GM19463 (cell line): ENCODE measurements at regions not wholly inside any gene's neighbourhood (a gene's known extent, or its start where the extent isn't known, plus 50 kb on each side); places are given as distances from the start of the nearest gene placed in this dataset.

Experiments used
- ATAC-seq: cut with Tn5 transposase; IDR thresholded peaks from one replicate; pipeline ENCODE4 v1.9.1; 2021; ENCODE audit warnings: mild to moderate bottlenecking, moderate library complexity; ENCODE audit not compliant: unreplicated experiment

DNA sequence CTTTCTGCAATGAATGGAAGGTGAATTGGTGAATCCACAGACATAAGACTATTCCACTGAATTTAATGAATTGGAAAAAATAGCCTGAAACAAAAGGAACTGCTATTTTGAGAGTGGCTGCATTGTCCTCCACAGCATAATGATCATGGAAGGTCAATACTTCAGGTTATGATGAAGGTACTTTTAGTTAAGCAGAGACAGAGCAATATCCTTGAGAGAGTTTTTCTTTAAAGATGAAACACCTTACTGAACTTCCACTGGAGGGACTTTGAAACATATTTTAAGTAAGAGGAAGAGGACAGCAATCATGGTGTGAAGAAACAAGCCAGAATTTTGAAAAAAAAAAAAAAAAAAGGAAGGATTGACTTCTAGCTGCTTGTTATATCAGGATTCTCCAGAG is 68.8 kb upstream of the DPP10 start:
- ATAC-seq, result no peak

DNA sequence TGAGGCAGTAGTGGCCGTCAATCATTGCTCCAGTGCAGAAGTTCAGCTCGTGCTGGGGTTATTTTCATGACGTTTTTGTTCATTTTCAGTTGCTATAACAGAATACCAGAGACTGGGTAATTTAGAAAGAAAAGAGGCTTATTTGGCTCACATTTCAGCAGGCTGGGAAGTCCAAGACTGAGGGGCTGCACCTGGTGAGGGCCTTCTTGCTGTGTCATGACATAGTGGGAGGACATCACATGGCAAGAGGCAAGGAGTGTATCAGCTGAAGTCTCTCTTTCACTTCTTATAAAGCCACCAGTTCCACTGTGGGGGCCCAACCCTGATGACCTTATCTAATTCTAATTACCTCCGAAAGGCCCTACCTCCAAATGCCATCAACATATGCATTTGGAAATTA is 58.0 kb upstream of the DPP10 start:
- ATAC-seq, result no peak

DNA sequence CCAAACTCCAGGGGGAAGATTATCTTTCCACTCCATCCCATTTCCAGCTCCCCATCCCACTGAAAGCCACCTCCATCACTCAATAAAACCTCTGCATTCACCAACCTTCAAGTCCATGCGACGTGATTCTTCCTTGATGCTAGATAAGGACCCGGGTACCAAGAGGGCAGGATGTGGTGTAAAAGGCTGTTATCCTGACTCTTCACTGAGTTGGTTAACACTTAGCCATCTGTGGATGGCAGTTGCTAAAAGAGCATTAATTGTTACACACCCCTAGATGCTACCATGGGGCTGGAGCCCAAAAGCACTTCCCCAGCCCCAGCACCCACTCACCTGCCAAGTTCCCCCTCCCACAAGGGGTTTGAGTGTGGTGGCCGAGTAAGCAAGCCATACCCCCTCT is 53.4 kb upstream of the DPP10 start:
- no peak for ATAC-seq
